ENCODE measurements at regions not wholly inside any gene's neighbourhood (a gene's known extent, or its start where the extent isn't known, plus 50 kb on each side); places are given as distances from the start of the nearest gene placed in this dataset.

GRCh38 chr6:78222226-78222625, 569.4 kb downstream of the MEI4 start:
- no peak overlapping the region for H3K4me3 ChIP-seq
- no peaks in the 10 kb centered on the region for H3K9me3 ChIP-seq
- ATAC-seq (no peak), DNase-seq (no peak)
- no peak overlapping the region for H3K27ac ChIP-seq
- intact Hi-C loops (cut with DNase I): no loop called here
- no peak for TF ChIP-seq CTCF (IDR thresholded peaks at IDR 0.05)
- H3K4me1 ChIP-seq: no peaks in the 10 kb centered on the region
- no peaks in the 10 kb centered on the region for H3K36me3 ChIP-seq
- H3K27me3 ChIP-seq: no peaks in the 10 kb centered on the region
- 45 to 52% methylated on average over 3 of the region's 3 CpGs for WGBS, 2 donors

- peaks cover 0 to 16% (median 0%) of the 10 kb centered on the region in 11 donors for H3K9me3 ChIP-seq
- H3K27ac ChIP-seq: no peak overlapping the region
- H3K27me3 ChIP-seq: no peaks in the 10 kb centered on the region
- intact Hi-C loops (cut with DNase I): no loop called here
- H3K36me3 ChIP-seq: no peaks in the 10 kb centered on the region
- H3K4me3 ChIP-seq: no peak overlapping the region
- DNase-seq (no peak), ATAC-seq (no peak)
- 86 to 93% methylated on average over 3 of the region's 3 CpGs for WGBS, 2 donors
- no peaks in the 10 kb centered on the region for H3K4me1 ChIP-seq
- TF ChIP-seq CTCF (IDR thresholded peaks at IDR 0.05): no peak
Measured at GRCh38 chr6:78231002-78231401, 578.2 kb downstream of the MEI4 start.

- no peak overlapping the region for H3K4me3 ChIP-seq
- H3K4me1 ChIP-seq: no peaks in the 10 kb centered on the region
- ATAC-seq: no peak
- no peak for TF ChIP-seq CTCF (IDR thresholded peaks at IDR 0.05)
- no peak overlapping the region for H3K27ac ChIP-seq
- intact Hi-C loops (cut with DNase I): no loop called here
- no peaks in the 10 kb centered on the region for H3K36me3 ChIP-seq
- DNase-seq: no peak
- 64 to 83% methylated on average over 2 of the region's 2 CpGs for WGBS, 2 donors
- peaks cover 0 to 41% (median 10%) of the 10 kb centered on the region in 11 donors for H3K9me3 ChIP-seq
- H3K27me3 ChIP-seq: no peaks in the 10 kb centered on the region
Measured at GRCh38 chr6:78243519-78243918, 590.7 kb downstream of the MEI4 start.

GRCh38 chr6:78251931-78252330, 599.1 kb downstream of the MEI4 start:
- Histone ChIP-seq H3K27ac (no peak overlapping the region), H3K4me3 (no peak overlapping the region), H3K9me3 (no peaks in the 10 kb centered on the region), H3K27me3 (no peaks in the 10 kb centered on the region), H3K36me3 (no peaks in the 10 kb centered on the region), H3K4me1 (no peaks in the 10 kb centered on the region)
- WGBS, 2 donors: 92 to 94% methylated on average over 4 of the region's 4 CpGs
- DNase-seq (no peak), ATAC-seq (no peak)
- no peak for TF ChIP-seq CTCF (IDR thresholded peaks at IDR 0.05)
- intact Hi-C loops (cut with DNase I): no loop called here
